GM18507 (cell line): ENCODE measurements at regions not wholly inside any gene's neighbourhood (a gene's known extent, or its start where the extent isn't known, plus 50 kb on each side); places are given as distances from the start of the nearest gene placed in this dataset.

Experiments used
- DNase-seq: peaks from one replicate; pipeline ENCODE4 v3.0.0; 2011; ENCODE audit warnings: low read depth; ENCODE audit not compliant: insufficient read length; ENCODE audit errors: extremely low spot score
- FAIRE-seq: peaks from 2 replicates; lab custom pipeline; 2011; peaks lifted over from hg19 to GRCh38; lab: Jason Lieb, UNC

- FAIRE-seq (no peak), DNase-seq (no peak)
These were observed 328.2 kb downstream of the NPIPA8 start for GRCh38 chr16:18008356-18008755.

GRCh38 chr16:18003033-18003432 lies 333.5 kb downstream of the NPIPA8 start:
- FAIRE-seq (no peak), DNase-seq (no peak)

- DNase-seq (no peak), FAIRE-seq (no peak)
These were observed 337.5 kb downstream of the NPIPA8 start for GRCh38 chr16:17998996-17999395.

GRCh38 chr16:17998550-17998949 lies 338.0 kb downstream of the NPIPA8 start:
- no peak for DNase-seq
- no peak for FAIRE-seq

- FAIRE-seq, result no peak
These were observed 342.5 kb downstream of the NPIPA8 start for GRCh38 chr16:17994027-17994426.

GRCh38 chr16:17992416-17992815 lies 344.1 kb downstream of the NPIPA8 start:
- FAIRE-seq, result no peak
- no peak for DNase-seq

More at GRCh38 chr16:17994027-17994426, 342.5 kb downstream of the NPIPA8 start:
- DNase-seq, result no peak

- DNase-seq (no peak), FAIRE-seq (no peak)
These were observed 347.3 kb downstream of the NPIPA8 start for GRCh38 chr16:17989255-17989654.

GRCh38 chr16:17988839-17989238 lies 347.7 kb downstream of the NPIPA8 start:
- FAIRE-seq, result no peak

GRCh38 chr16:17986991-17987390 lies 349.5 kb downstream of the NPIPA8 start:
- FAIRE-seq, result no peak
- DNase-seq, result no peak

More at GRCh38 chr16:17988839-17989238, 347.7 kb downstream of the NPIPA8 start:
- DNase-seq, result no peak

- no peak for FAIRE-seq
- no peak for DNase-seq
These were observed 351.7 kb downstream of the NPIPA8 start for GRCh38 chr16:17984810-17985209.

- DNase-seq (no peak), FAIRE-seq (no peak)
These were observed 352.5 kb downstream of the NPIPA8 start for GRCh38 chr16:17983847-17984639.

- no peak for FAIRE-seq
- no peak for DNase-seq
These were observed 353.4 kb downstream of the NPIPA8 start for GRCh38 chr16:17983114-17983513.

- DNase-seq, result no peak
These were observed 359.3 kb downstream of the NPIPA8 start for GRCh38 chr16:17977260-17977659.

GRCh38 chr16:17972460-17972943 lies 364.0 kb downstream of the NPIPA8 start:
- DNase-seq (no peak), FAIRE-seq (no peak)

More at GRCh38 chr16:17977260-17977659, 359.3 kb downstream of the NPIPA8 start:
- no peak for FAIRE-seq

GRCh38 chr16:17970816-17971331 lies 365.7 kb downstream of the NPIPA8 start:
- FAIRE-seq (no peak), DNase-seq (no peak)

- no peak for DNase-seq
These were observed 366.3 kb downstream of the NPIPA8 start for GRCh38 chr16:17970157-17970765.

GRCh38 chr16:17965133-17965900 lies 371.2 kb downstream of the NPIPA8 start:
- DNase-seq (no peak), FAIRE-seq (no peak)

More at GRCh38 chr16:17970157-17970765, 366.3 kb downstream of the NPIPA8 start:
- FAIRE-seq, result no peak

GRCh38 chr16:17964196-17964595 lies 372.3 kb downstream of the NPIPA8 start:
- DNase-seq (no peak), FAIRE-seq (no peak)

GRCh38 chr16:17963185-17963836 lies 373.2 kb downstream of the NPIPA8 start:
- FAIRE-seq, result peak; percentile 42
- DNase-seq, result peak; percentile 8
